ENCODE measurements at regions not wholly inside any gene's neighbourhood (a gene's known extent, or its start where the extent isn't known, plus 50 kb on each side); places are given as distances from the start of the nearest gene placed in this dataset.

DNA sequence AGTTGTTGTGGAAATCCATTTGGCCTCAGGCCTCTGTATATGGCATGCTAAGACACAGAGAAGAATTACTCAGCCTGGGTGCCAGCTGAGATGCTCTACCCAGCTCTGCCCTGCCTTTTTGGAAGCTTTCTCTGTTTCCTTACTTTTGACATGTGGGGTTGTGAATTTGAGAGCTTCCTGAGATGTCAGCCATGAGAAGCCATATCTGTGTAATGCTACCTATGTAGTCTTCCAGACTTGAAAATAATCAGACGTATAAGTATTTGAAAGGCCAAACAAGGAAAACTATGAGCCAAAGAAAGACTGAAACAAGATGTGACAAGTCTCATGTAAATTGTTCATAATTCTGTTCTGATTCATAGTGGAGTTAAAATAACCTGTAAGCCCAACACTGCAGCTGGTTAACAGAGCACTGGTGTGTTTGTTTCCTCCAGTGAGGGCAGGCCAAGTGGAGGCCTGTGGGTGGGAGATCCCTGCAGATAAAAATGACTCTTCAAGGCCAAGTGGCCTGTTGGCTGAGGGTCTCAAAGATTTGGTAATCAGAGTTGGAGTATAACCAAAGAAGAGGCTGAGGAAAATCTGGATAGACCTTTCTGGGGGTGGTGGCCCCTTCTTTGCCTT lies 94.0 kb downstream of the TMX1 start:
- Mint-ChIP-seq H3K4me1 (no peaks in the 10 kb centered on the region), H3K9me3 (no peaks in the 10 kb centered on the region), H3K4me3 (no peak overlapping the region), H3K27ac (no peak overlapping the region), H3K27me3 (peaks cover 3 to 30% (median 19%) of the 10 kb centered on the region in 5 donors), H3K36me3 (no peaks in the 10 kb centered on the region)
- CTCF ChIA-PET = no interaction called here
- Histone ChIP-seq H3K9me3 (ENCODE audit: control insufficient read depth in 2 of 3, low read length in 3 of 3) (no peaks in the 10 kb centered on the region), H3K27me3 (ENCODE audit: control insufficient read depth in 2 of 2, insufficient read depth in 2 of 2, low read length in 2 of 2) (no peaks in the 10 kb centered on the region), H3K4me3 (ENCODE audit: low read length) (no peak overlapping the region), H3K27ac (ENCODE audit: low read depth, low read length) (no peak overlapping the region), H3K4me1 (ENCODE audit: control insufficient read depth in 2 of 2, insufficient read depth in 2 of 2, low read length in 2 of 2) (no peaks in the 10 kb centered on the region), H3K36me3 (ENCODE audit: control insufficient read depth in 2 of 3, insufficient read depth in 3 of 3, low read length in 3 of 3) (no peaks in the 10 kb centered on the region)
- POLR2A ChIA-PET = no interaction called here
- no peak for DNase-seq
- intact Hi-C loops (cut with micrococcal nuclease) = no loop called here
- no peak for ATAC-seq

DNA sequence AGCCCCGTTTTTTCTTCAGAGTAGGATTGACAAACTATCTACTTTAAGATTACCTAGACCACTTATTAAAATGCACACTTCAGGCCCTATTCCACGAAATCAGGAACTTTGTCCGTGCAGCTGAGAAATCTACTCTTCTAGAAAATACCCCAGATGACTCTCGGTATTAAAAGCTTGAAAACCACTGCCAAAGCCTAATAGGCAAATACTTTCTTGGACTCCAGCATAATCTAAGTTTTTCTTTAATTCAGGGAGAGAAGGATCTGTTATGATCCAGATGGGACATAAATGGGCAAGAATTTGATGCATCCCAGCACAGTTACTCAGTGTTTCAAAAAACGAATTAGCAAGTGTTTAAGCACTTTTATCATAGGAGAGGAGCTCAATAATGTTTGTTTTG lies 94.5 kb downstream of the TMX1 start:
- no peaks in the 10 kb centered on the region for H3K9me3 ChIP-seq (ENCODE audit: control insufficient read depth in 2 of 3, low read length in 3 of 3)
- no peak overlapping the region for H3K27ac ChIP-seq (ENCODE audit: low read depth, low read length)
- H3K27me3 Mint-ChIP-seq = peaks cover 3 to 30% (median 16%) of the 10 kb centered on the region in 5 donors
- H3K4me3 Mint-ChIP-seq = no peak overlapping the region
- H3K4me3 ChIP-seq (ENCODE audit: low read length) = no peak overlapping the region
- no peaks in the 10 kb centered on the region for H3K36me3 ChIP-seq (ENCODE audit: control insufficient read depth in 2 of 3, insufficient read depth in 3 of 3, low read length in 3 of 3)
- H3K36me3 Mint-ChIP-seq = no peaks in the 10 kb centered on the region
- ChIA-PET POLR2A (no interaction called here), CTCF (no interaction called here)
- no peaks in the 10 kb centered on the region for H3K9me3 Mint-ChIP-seq
- no peaks in the 10 kb centered on the region for H3K4me1 Mint-ChIP-seq
- no peaks in the 10 kb centered on the region for H3K4me1 ChIP-seq (ENCODE audit: control insufficient read depth in 2 of 2, insufficient read depth in 2 of 2, low read length in 2 of 2)
- intact Hi-C loops (cut with micrococcal nuclease) = no loop called here
- ATAC-seq (no peak), DNase-seq (no peak)
- no peak overlapping the region for H3K27ac Mint-ChIP-seq
- no peaks in the 10 kb centered on the region for H3K27me3 ChIP-seq (ENCODE audit: control insufficient read depth in 2 of 2, insufficient read depth in 2 of 2, low read length in 2 of 2)

DNA sequence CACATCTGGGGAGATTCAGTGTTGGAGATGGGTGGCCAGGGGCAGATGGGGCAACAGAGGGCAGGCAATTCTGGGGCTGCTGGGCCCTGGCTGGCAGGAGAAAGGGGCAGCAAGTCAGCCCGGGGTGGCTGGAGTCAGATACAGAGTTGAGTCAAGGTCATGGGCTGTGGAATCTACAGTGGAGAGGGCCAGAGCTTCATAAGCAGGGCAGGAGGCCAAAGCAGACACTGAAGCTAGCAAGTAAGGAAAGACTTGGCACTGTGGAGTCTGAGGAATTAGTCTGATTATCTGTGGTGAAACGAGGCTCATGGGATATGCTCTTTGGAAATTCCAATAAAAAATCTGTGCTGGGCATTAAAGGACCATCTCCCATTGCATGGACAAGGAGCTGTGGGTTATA lies 95.5 kb downstream of the TMX1 start:
- Histone ChIP-seq H3K27me3 (ENCODE audit: control insufficient read depth in 2 of 2, insufficient read depth in 2 of 2, low read length in 2 of 2) (peaks cover 0 to 3% of the 10 kb centered on the region in 2 donors), H3K4me3 (ENCODE audit: low read length) (no peak overlapping the region), H3K9me3 (ENCODE audit: control insufficient read depth in 2 of 3, low read length in 3 of 3) (no peaks in the 10 kb centered on the region), H3K27ac (ENCODE audit: low read depth, low read length) (no peak overlapping the region), H3K4me1 (ENCODE audit: control insufficient read depth in 2 of 2, insufficient read depth in 2 of 2, low read length in 2 of 2) (no peaks in the 10 kb centered on the region), H3K36me3 (ENCODE audit: control insufficient read depth in 2 of 3, insufficient read depth in 3 of 3, low read length in 3 of 3) (no peaks in the 10 kb centered on the region)
- ChIA-PET POLR2A (no interaction called here), CTCF (no interaction called here)
- no peak for ATAC-seq
- H3K36me3 Mint-ChIP-seq = no peaks in the 10 kb centered on the region
- H3K27me3 Mint-ChIP-seq = peaks cover 3 to 28% (median 14%) of the 10 kb centered on the region in 5 donors
- H3K4me3 Mint-ChIP-seq = no peak overlapping the region
- DNase-seq = no peak
- no peaks in the 10 kb centered on the region for H3K9me3 Mint-ChIP-seq
- no peaks in the 10 kb centered on the region for H3K4me1 Mint-ChIP-seq
- intact Hi-C loops (cut with micrococcal nuclease) = no loop called here
- no peak overlapping the region for H3K27ac Mint-ChIP-seq

DNA sequence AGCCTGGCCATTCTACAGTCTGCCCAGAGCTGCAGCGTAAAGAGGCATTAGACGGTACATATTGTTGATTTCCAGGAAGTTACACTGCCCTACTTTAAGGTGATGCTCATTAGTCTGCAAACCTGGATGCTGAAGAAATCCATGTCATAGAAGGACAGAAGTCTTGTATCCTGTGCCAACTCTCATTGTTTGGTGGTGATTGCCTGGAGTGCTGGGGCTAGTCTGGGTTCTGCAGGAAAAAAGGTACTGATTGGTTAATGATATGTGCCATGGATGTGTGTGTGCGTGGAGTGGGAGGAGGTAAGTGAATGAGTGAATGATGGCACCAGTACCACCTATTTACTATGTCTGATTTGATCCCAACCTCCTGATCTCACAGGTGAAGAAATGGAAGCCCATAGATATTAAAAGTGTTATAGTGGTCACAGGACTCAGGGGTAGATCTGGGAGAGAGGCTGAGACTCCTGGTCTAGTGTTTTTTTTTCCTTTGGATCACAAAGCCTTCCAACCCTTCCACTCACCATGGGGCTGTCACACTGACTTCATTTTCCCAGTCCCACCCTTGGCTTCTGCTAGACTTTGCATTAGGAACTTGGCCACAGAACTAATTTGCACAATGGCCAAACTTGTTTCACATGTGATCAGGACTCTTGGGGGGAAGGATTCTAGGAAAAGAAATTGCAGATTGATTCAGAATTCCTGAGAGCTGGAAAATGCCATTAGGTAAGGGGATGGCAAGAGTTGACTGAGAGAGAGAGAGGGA lies 96.1 kb downstream of the TMX1 start:
- H3K27me3 ChIP-seq (ENCODE audit: control insufficient read depth in 2 of 2, insufficient read depth in 2 of 2, low read length in 2 of 2) = peaks cover 0 to 3% of the 10 kb centered on the region in 2 donors
- H3K27ac ChIP-seq (ENCODE audit: low read depth, low read length) = no peak overlapping the region
- no peaks in the 10 kb centered on the region for H3K9me3 ChIP-seq (ENCODE audit: control insufficient read depth in 2 of 3, low read length in 3 of 3)
- no peaks in the 10 kb centered on the region for H3K36me3 ChIP-seq (ENCODE audit: control insufficient read depth in 2 of 3, insufficient read depth in 3 of 3, low read length in 3 of 3)
- no peak overlapping the region for H3K4me3 ChIP-seq (ENCODE audit: low read length)
- ATAC-seq = no peak
- H3K36me3 Mint-ChIP-seq = no peaks in the 10 kb centered on the region
- H3K4me3 Mint-ChIP-seq = no peak overlapping the region
- intact Hi-C loops (cut with micrococcal nuclease) = no loop called here
- ChIA-PET POLR2A (no interaction called here), CTCF (no interaction called here)
- H3K4me1 Mint-ChIP-seq = no peaks in the 10 kb centered on the region
- no peak for DNase-seq
- H3K27ac Mint-ChIP-seq = no peak overlapping the region
- no peaks in the 10 kb centered on the region for H3K9me3 Mint-ChIP-seq
- H3K4me1 ChIP-seq (ENCODE audit: control insufficient read depth in 2 of 2, insufficient read depth in 2 of 2, low read length in 2 of 2) = no peaks in the 10 kb centered on the region
- peaks cover 3 to 24% (median 8%) of the 10 kb centered on the region in 5 donors for H3K27me3 Mint-ChIP-seq

DNA sequence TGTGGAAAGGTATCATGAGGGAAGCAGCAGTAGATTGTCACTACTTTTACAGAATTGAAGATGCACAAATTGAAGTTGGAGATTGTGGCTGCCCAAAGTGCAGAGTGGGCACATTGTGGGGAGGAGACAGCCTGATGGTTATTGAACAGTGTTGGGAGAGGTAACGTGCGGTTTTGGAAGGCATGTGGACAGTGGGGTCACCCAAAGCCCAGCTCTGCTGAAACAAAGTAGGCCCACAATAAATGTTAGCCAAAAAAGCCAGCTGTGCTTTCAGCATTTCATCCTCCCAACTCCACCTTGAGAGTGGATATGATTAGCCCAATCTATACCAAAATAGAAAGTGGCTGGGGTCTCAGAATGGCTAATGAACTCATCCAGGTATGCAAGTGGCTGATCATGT lies 96.7 kb downstream of the TMX1 start:
- POLR2A ChIA-PET = no interaction called here
- no peak for ATAC-seq
- CTCF ChIA-PET = no interaction called here

DNA sequence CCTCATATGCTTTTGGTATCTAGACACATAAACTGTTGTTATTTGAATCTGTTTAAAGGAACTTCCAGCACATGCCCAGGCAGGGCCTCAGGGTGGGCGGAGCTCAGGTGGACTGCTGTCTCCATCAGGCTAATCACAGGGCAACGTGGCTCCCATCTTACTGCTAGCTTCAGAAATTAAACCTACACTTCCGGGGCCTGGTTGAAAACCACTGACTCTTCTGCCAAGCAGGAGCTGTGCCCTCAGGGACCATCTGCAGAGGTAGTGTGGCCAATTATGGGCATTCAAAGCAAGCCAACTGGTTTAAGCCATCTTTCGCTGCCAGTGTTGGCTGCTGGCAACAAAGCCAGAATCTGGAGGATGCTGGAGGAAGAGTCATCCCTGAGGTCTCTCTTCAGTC lies 97.5 kb downstream of the TMX1 start:
- ChIA-PET POLR2A (no interaction called here), CTCF (no interaction called here)
- ATAC-seq (no peak), DNase-seq (no peak)
- Mint-ChIP-seq H3K27me3 (peaks cover 0 to 15% (median 8%) of the 10 kb centered on the region in 5 donors), H3K36me3 (no peaks in the 10 kb centered on the region), H3K4me3 (no peak overlapping the region), H3K4me1 (no peaks in the 10 kb centered on the region), H3K27ac (no peak overlapping the region), H3K9me3 (no peaks in the 10 kb centered on the region)
- no peak overlapping the region for H3K27ac ChIP-seq (ENCODE audit: low read depth, low read length)
- H3K4me3 ChIP-seq (ENCODE audit: low read length) = no peak overlapping the region
- H3K27me3 ChIP-seq (ENCODE audit: control insufficient read depth in 2 of 2, insufficient read depth in 2 of 2, low read length in 2 of 2) = peaks cover 0 to 3% of the 10 kb centered on the region in 2 donors
- H3K9me3 ChIP-seq (ENCODE audit: control insufficient read depth in 2 of 3, low read length in 3 of 3) = no peaks in the 10 kb centered on the region
- intact Hi-C loops (cut with micrococcal nuclease) = no loop called here
- H3K4me1 ChIP-seq (ENCODE audit: control insufficient read depth in 2 of 2, insufficient read depth in 2 of 2, low read length in 2 of 2) = no peaks in the 10 kb centered on the region
- H3K36me3 ChIP-seq (ENCODE audit: control insufficient read depth in 2 of 3, insufficient read depth in 3 of 3, low read length in 3 of 3) = no peaks in the 10 kb centered on the region

More for the DNA sequence above, 96.7 kb downstream of the TMX1 start:
- no peaks in the 10 kb centered on the region for H3K9me3 Mint-ChIP-seq
- H3K36me3 Mint-ChIP-seq = no peaks in the 10 kb centered on the region
- no peak overlapping the region for H3K4me3 Mint-ChIP-seq
- intact Hi-C loops (cut with micrococcal nuclease) = no loop called here
- DNase-seq = no peak
- H3K4me1 Mint-ChIP-seq = no peaks in the 10 kb centered on the region
- H3K27ac Mint-ChIP-seq = no peak overlapping the region
- H3K4me1 ChIP-seq (ENCODE audit: control insufficient read depth in 2 of 2, insufficient read depth in 2 of 2, low read length in 2 of 2) = no peaks in the 10 kb centered on the region
- no peak overlapping the region for H3K27ac ChIP-seq (ENCODE audit: low read depth, low read length)
- H3K27me3 ChIP-seq (ENCODE audit: control insufficient read depth in 2 of 2, insufficient read depth in 2 of 2, low read length in 2 of 2) = peaks cover 0 to 3% of the 10 kb centered on the region in 2 donors
- H3K36me3 ChIP-seq (ENCODE audit: control insufficient read depth in 2 of 3, insufficient read depth in 3 of 3, low read length in 3 of 3) = no peaks in the 10 kb centered on the region
- no peak overlapping the region for H3K4me3 ChIP-seq (ENCODE audit: low read length)
- H3K27me3 Mint-ChIP-seq = peaks cover 3 to 22% (median 8%) of the 10 kb centered on the region in 5 donors
- no peaks in the 10 kb centered on the region for H3K9me3 ChIP-seq (ENCODE audit: control insufficient read depth in 2 of 3, low read length in 3 of 3)

DNA sequence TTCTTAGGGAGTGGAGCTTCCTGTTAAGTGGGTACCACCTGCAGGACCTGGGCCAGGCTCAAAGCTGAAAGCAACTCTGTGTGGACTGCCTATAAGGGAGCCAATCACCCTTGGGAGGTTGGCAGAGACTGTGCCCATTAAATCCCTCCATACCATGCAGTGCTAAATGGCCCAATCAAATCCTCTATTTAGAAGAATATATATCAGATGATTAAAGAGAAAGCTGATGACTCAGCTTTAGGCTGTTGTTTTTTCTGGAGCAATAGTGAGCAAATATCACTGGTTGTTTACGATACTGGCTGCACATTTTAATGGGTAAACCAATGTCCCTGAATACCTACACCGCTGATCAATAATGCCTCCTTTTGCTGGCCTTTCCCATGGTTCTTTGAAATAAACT lies 101.3 kb downstream of the TMX1 start:
- no peaks in the 10 kb centered on the region for H3K4me1 Mint-ChIP-seq
- H3K4me1 ChIP-seq (ENCODE audit: control insufficient read depth in 2 of 2, insufficient read depth in 2 of 2, low read length in 2 of 2) = no peaks in the 10 kb centered on the region
- no peak overlapping the region for H3K27ac ChIP-seq (ENCODE audit: low read depth, low read length)
- H3K27me3 ChIP-seq (ENCODE audit: control insufficient read depth in 2 of 2, insufficient read depth in 2 of 2, low read length in 2 of 2) = peaks cover 0 to 3% of the 10 kb centered on the region in 2 donors
- intact Hi-C loops (cut with micrococcal nuclease) = no loop called here
- peaks cover 0 to 10% (median 4%) of the 10 kb centered on the region in 11 donors for H3K9me3 Mint-ChIP-seq
- DNase-seq (no peak), ATAC-seq (no peak)
- ChIA-PET CTCF (no interaction called here), POLR2A (no interaction called here)
- H3K9me3 ChIP-seq (ENCODE audit: control insufficient read depth in 2 of 3, low read length in 3 of 3) = no peaks in the 10 kb centered on the region
- no peaks in the 10 kb centered on the region for H3K36me3 ChIP-seq (ENCODE audit: control insufficient read depth in 2 of 3, insufficient read depth in 3 of 3, low read length in 3 of 3)
- no peaks in the 10 kb centered on the region for H3K36me3 Mint-ChIP-seq
- no peak overlapping the region for H3K4me3 Mint-ChIP-seq
- no peak overlapping the region for H3K4me3 ChIP-seq (ENCODE audit: low read length)
- H3K27ac Mint-ChIP-seq = no peak overlapping the region
- peaks cover 0 to 5% (median 0%) of the 10 kb centered on the region in 5 donors for H3K27me3 Mint-ChIP-seq

Measured in naive thymus-derived CD4-positive, alpha-beta T cell (primary cell).